H1 (cell line): ENCODE measurements at regions not wholly inside any gene's neighbourhood (a gene's known extent, or its start where the extent isn't known, plus 50 kb on each side); places are given as distances from the start of the nearest gene placed in this dataset.

Experiments used
- POLR2A ChIP-seq, 2 experiments: IDR thresholded peaks; 1 replicate in 1 of 2; 2 replicates in 1 of 2; pipeline ENCODE4 v1.6.1; 2011; ENCODE audit warnings: low read depth in 2 of 2, low read length in 2 of 2, mild to moderate bottlenecking in 2 of 2; ENCODE audit errors: control extremely low read depth in 1 of 2
- YY1 ChIP-seq: IDR thresholded peaks from 2 replicates; pipeline ENCODE4 v1.6.1; 2011; ENCODE audit warnings: low read depth, mild to moderate bottlenecking, low read length
- TF ChIP-seq, protein P1 (sequence below), 3 experiments: IDR thresholded peaks; 1 replicate in 2 of 3; 2 replicates in 1 of 3; pipeline versions ENCODE4 v1.5.1 to v1.6.1; 2011; ENCODE audit warnings: low read length in 3 of 3, mild to moderate bottlenecking in 3 of 3, inconsistent platforms in 2 of 3, low read depth in 1 of 3, moderate library complexity in 1 of 3; ENCODE audit not compliant: insufficient read depth in 1 of 3; ENCODE audit errors: control extremely low read depth in 1 of 3

DNA sequence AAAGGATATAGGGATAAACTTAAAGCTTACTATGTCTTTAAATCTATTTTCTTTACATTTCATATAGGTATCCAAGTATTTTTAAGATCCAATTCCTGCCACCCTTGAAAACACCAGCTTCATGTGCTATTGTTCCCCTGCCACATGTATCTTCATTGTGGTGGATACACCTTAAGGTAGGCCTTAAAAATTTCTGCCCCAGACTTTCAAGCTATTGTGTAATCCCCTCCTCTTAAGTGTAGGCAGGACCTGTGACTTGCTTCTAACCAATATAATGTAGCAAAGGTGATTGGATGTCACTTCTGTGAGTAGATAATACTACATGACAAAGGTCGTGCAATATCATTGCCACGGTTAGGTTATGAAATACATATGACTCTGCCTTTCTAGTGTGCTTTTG, 119.5 kb downstream of the RAD51AP2 start:
- TF ChIP-seq, protein P1, sequence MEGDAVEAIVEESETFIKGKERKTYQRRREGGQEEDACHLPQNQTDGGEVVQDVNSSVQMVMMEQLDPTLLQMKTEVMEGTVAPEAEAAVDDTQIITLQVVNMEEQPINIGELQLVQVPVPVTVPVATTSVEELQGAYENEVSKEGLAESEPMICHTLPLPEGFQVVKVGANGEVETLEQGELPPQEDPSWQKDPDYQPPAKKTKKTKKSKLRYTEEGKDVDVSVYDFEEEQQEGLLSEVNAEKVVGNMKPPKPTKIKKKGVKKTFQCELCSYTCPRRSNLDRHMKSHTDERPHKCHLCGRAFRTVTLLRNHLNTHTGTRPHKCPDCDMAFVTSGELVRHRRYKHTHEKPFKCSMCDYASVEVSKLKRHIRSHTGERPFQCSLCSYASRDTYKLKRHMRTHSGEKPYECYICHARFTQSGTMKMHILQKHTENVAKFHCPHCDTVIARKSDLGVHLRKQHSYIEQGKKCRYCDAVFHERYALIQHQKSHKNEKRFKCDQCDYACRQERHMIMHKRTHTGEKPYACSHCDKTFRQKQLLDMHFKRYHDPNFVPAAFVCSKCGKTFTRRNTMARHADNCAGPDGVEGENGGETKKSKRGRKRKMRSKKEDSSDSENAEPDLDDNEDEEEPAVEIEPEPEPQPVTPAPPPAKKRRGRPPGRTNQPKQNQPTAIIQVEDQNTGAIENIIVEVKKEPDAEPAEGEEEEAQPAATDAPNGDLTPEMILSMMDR (IDR thresholded peaks at IDR 0.05; ENCODE audit: control extremely low read depth in 1 of 3, insufficient read depth in 1 of 3, low read depth in 1 of 3, low read length in 3 of 3), result no peak
- no peak for TF ChIP-seq YY1
- TF ChIP-seq POLR2A (IDR thresholded peaks at IDR 0.05; ENCODE audit: control extremely low read depth in 1 of 2, low read depth in 2 of 2, low read length in 2 of 2), result no peak
